NT2/D1 (cell line): ENCODE measurements at regions not wholly inside any gene's neighbourhood (a gene's known extent, or its start where the extent isn't known, plus 50 kb on each side); places are given as distances from the start of the nearest gene placed in this dataset.

Experiments
- SUZ12 ChIP-seq: IDR thresholded peaks from 2 replicates; pipeline ENCODE4 v1.6.1; 2011; ENCODE audit not compliant: insufficient read length, insufficient read depth; ENCODE audit errors: extremely low read depth
- YY1 ChIP-seq: IDR thresholded peaks from 2 replicates; pipeline ENCODE4 v1.6.1; 2011; ENCODE audit not compliant: insufficient read length, insufficient read depth
- ZNF274 ChIP-seq: IDR thresholded peaks from 2 replicates; pipeline ENCODE4 v1.6.1; 2011; ENCODE audit warnings: mild to moderate bottlenecking, low read depth, low read length

DNA sequence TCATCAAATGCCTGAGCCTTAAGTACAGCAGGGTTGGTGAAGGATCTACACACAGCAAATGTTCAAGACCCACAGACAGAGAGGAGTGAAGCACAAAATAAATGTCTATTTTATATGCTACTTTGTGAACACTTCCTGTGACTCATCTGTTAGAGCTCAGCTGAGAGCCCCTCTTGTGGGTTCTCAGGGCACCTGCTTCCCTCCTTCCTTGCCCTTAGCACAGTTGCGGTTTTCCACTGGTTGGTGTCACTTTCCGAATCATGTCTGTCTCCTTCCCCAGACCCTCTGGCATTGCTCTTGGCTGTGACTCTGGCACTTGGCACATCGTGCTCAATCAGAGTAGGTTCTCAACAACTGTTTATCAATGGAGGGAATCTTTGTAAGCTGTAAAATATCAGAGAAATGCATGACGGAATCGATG, 128.5 kb upstream of the STC2 start:
- no peak for TF ChIP-seq YY1
- no peak for TF ChIP-seq SUZ12
- TF ChIP-seq ZNF274: no peak
